GM19239 (cell line): ENCODE measurements at regions not wholly inside any gene's neighbourhood (a gene's known extent, or its start where the extent isn't known, plus 50 kb on each side); places are given as distances from the start of the nearest gene placed in this dataset.

Experiments used
- DNase-seq: peaks from one replicate; pipeline ENCODE4 v3.0.0; 2011; ENCODE audit warnings: low spot score; ENCODE audit not compliant: insufficient read length
- FAIRE-seq: peaks from 2 replicates; lab custom pipeline; 2011; peaks lifted over from hg19 to GRCh38; lab: Jason Lieb, UNC

DNA sequence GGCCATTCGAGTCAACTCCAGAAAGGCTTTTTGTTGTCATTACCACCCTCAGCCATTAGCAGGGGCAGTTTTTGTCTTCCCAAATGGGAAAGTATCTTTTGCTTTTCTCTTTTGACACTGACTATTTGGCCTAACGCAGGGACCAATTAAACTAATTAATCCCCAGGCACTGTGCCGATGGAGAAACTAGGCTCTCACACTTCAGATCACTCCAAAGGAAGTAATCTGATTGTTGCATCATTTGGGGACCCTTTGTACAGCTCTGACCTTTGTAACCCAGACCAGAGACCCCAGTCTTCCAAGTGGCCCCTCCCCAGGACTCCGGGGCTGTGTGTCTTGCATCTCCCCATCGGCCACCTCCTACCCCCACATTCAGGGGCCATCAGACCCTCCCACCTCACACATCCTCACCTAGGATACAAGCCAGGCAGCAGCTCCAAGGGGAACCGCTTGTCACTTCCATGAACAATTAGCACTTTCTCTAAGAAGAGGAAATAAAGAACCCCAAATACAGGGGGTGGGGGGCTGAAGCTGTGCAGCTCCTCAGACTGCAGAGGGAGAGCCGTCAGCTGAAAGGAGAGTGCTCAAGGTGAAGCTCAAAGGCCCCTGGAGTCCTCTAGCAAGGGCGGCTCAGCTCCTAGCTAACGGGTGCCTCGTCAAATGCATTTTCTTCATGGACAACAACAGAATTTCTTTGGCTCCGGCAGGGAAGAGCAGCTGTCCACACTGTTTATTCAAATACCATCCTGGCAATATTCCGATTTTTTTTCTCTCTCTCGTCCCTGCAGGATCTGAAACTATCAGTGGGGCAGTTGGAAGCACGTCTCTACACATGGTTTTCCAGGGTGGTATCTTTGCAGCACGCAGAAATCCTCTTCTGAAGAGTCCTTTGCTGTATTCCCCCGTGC is 64.3 kb upstream of the DIO3 start:
- DNase-seq (no peak), FAIRE-seq (no peak)

DNA sequence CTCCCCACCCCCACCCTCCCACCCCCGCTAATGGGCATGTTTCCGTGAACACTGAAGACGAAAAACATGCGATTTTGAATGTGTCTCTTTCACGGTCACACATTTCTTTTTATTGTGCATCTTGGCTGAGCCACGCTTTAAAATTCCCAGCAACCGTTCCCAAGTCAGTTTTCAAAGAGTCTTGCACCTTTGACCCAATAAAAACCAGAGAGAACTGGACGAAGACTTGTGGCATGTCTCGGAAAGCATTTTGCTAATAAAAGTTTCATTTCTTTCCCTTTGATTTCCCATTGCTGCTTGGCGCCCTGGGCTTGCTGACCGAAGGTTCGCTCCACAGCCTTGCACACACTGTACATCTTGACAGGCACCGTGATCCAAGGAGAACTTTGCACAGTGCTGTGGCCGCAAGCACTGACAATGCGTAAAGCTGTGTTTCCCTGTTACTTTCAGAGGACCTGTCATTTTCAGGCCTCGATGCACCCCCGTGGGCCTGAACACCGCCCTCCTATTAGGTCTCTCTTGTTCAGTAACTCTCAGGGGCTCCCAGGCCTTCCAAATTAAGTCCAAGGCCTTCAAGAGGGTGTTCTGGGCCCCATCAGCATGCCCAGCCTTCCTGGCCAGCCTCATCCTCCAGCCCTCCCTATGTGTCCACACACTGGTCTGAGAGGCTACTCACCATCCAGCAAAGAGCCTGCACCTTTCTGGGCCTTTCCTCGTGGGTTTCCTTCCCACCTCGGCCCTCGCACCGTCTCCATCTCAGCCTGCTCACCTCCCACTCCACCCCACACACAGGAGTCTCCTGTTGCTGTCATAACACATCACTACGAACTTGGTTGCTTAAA is 63.4 kb upstream of the DIO3 start:
- FAIRE-seq, result no peak
- no peak for DNase-seq

DNA sequence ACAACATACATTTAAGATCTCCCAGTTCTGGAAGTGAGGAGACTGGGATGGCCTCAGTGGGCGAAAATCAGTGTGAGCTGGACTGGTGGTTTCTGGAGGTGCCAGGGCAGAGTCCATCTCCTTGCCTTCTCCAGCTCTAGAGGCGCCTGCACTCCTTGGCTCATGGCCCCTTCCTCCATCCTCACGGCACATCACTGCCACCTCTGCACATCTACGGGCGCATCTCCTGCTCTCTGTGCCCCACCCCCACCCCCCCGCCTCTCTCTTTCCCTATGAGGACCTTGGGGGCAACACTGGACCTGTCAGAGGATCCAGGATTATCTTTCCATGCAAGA is 62.8 kb upstream of the DIO3 start:
- FAIRE-seq (no peak), DNase-seq (no peak)

DNA sequence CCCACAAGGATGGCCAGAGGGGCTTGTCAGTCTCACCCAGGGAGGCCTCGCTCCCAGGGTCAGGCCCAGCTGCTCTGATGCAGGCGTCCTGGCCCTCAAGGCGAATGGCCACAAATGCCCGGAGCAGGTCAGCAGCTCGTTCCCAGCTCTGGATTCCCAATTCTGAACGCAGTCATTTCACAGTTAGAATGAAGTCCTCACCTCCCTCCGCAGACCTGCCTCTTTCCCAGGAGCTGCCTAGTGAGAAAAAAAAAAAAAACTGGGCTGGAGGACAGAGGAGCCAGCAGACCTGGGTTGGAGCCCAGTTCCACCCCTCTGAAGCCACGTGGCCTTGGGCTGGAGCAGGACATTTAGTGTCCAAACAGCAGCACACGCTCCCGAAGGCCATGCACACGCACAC is 62.2 kb upstream of the DIO3 start:
- no peak for DNase-seq
- FAIRE-seq, result no peak

DNA sequence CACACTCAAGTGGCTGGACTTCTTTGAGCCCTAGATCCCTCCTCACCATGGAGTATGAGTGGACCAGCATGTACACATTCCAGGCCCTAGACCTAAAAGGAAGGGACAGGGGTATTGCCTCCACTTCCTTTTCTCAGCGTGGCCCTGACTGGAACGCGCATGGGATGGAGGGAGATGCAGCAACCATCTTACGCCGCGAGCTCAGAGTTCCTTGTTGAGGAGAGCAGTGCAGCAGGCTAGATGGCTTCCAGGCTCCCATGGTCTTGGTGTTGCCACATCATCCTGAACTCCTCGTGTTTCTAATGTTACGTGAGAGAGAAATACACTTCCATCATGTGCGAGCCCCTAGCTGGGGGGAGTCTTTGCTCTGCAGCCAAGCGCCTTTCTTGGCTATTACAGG is 61.8 kb upstream of the DIO3 start:
- no peak for DNase-seq
- no peak for FAIRE-seq

DNA sequence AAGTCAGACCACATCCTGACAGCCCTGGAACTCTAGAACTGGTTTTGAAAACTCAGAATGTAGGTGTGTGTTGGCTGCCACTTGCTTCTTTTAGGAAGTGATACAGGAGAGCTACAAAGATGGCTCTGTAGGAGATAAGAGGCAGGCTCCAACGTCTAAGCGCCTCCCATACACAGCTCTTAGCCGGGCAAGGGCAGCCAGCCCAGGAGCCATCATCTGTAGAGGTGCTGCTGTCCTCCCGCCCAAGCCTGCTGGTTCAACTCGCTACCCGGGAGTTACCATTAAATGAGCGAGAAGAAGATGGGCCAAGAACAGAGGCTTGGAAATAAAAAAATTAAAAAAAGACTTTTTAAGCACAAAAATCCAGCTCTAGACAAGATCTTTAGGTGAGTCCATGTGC is 61.2 kb upstream of the DIO3 start:
- no peak for DNase-seq
- no peak for FAIRE-seq

DNA sequence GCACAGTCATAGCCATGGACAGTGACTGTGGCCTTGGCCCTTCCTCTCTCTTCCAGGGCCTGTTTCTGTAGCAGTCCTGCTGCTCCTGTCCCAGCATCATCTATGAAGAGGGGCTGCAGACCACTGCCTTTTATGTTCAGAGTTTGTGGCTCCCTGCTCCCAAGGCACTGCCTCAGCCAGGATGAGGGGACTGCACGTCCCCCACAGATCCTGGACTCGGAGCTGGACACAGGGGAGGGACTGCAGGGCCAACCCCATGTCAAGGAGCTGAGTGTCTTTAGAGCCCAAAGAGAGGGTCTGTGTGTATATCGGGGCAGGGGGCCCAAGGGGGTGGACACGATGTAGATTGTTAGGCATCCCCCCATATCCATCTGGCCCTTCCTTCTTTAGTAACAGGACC is 60.6 kb upstream of the DIO3 start:
- FAIRE-seq, result no peak
- no peak for DNase-seq

DNA sequence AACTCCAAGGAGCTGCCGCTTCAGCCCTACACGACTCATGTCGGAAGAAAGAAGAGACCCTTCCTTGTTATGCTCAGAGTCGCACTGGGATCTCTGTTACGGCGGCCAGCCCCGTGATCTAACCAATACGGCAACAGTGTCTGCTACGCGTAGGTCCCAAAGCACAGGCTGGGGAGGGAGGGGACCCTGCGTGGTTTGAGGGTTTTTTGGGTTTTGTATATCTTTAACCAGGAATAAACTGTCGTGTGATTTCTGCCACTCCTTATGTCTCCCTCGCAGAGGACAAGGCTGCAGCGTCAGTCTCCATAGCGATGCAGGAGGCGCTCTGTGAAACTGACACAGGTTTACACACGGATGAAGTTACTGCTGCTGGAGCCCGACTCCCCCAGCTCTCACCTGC is 60.0 kb upstream of the DIO3 start:
- DNase-seq, result no peak
- no peak for FAIRE-seq

DNA sequence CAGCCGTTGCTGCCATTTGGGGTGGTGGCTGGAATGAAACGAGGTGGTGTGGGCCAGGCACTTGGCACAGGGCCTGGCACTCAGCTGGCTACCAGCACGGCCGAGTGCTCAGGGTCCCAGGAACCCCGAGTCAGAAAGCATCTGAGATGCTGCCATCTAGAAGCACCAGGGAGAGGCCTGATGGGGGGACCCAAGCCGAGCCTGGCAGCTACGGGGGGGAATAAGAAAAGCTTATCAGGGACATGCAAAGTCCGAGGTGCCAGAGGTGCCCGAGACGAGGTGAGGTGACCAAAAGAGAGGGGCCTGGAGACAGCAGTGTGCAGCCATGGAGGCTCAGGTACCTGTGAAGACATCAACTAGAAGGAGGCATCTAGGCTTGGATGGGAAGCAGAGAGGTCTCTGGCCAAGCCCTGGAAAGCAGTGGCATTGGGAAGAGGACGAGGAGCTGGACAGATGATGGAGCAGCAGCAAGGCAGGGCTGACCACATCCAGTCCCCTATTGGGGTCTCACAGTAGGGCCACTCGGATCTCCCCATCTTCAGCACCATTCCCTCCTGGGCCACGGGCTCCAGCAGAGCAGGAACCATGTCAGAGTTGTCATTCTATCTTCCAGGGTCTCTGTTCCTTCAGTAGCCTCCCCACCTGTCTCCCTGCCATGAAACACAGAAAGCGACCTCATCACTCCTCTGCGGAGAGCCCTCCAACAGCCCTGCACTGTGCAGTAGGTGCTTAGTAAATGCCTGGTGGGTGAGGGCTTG is 59.3 kb upstream of the DIO3 start:
- no peak for FAIRE-seq
- no peak for DNase-seq

DNA sequence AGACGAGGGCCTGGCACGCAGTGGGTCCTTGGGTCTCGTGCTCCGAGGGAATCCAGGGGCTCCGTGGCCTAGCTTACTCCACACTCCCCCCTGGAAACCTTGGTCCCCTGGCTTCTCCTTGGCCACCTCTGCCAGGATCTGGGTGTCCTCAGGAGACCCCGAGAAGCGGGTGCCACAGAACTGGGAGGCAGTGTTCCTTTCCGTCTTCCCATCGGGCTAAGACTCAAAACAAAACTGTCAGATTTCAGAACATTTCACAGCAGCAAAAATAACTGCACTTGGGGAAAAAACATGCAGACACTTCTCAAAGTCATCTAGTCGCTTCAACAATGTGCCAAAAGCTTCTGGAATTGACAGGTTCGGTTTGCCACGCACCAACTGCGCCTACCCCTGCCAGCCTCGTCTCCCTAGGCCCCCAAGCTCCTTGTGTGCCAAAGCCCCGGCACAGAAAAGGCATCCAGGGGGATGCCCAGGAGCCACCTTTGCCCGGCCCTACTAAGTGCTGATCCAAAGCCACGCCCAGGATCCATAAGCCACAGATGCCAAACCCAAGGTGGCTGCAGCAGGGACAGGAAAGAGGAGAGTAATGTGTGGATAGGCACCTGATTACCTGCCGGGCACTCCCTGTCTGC is 58.4 kb upstream of the DIO3 start:
- FAIRE-seq (no peak), DNase-seq (no peak)

DNA sequence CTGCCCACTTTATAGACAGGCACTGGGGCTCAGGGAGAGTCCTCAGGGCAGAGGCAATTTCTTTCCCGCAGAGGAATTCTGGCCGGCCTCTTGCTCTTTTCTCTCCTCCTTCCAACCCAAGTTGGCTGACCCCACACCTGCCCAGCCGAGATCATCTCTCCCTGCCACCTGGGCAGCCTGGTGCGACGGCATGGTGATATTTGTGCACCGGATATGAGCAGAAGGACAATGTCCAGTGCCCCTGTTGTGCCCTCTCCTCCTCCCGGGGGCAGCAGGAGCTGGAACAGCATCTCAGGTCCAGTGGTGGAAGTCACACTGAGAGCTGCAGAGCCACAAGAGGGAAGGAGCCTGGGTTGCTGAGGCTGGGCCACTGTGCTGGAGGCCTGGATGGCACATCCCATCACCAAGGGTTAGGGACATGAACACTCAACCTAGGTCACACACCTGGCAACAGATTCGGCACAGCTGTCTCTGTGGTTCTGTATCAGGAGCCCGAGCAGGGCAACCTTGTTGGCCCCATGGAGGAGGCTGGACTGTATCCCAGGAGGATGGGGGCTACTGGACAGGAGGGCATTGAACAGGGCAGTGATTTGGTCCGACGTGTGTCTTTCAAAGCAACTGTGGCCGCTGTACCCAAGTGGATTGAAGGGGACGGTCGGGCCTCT is 57.7 kb upstream of the DIO3 start:
- FAIRE-seq, result no peak
- no peak for DNase-seq

DNA sequence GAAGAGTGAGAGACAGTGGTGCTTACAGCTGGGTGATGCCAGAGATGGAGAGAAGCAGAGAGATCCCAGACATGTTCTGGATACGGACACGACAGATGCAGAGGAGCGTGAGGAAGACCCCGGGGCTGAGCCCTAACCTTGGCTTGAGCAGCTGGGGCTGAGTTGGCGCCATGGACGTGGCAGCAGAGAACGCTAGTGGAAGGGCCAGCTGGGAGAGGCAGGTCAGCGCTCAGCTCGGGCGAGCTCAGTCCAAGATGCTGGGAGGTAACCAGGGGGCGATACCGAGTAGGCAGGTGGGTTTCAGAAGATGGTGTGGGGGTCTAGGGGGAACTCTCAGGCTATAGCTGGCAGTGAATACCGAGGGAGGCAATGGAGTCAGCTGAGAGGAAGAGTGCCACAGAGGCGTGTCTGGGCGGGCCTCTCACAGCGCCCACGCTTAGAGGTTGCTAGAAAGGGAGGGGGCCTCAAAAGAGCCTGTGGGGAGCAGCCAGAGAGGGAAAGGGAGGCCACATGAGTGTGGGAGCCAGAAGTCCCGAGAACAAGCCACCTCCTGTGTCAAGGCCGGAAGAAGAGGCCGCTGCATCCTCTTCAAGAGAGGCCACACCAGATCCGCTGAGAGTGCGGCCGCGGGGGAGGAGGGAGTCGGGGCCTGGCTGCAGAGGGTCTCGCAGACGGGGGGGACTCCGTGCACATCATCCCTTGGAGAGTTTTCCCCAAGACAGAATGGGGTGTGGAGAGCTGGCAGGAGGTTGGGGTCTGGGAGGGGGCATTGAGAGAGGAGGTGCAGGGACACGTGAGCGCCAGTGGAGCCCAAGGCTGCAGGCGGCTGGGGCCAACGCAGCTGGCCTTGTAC is 57.0 kb upstream of the DIO3 start:
- FAIRE-seq, result no peak
- DNase-seq, result no peak

DNA sequence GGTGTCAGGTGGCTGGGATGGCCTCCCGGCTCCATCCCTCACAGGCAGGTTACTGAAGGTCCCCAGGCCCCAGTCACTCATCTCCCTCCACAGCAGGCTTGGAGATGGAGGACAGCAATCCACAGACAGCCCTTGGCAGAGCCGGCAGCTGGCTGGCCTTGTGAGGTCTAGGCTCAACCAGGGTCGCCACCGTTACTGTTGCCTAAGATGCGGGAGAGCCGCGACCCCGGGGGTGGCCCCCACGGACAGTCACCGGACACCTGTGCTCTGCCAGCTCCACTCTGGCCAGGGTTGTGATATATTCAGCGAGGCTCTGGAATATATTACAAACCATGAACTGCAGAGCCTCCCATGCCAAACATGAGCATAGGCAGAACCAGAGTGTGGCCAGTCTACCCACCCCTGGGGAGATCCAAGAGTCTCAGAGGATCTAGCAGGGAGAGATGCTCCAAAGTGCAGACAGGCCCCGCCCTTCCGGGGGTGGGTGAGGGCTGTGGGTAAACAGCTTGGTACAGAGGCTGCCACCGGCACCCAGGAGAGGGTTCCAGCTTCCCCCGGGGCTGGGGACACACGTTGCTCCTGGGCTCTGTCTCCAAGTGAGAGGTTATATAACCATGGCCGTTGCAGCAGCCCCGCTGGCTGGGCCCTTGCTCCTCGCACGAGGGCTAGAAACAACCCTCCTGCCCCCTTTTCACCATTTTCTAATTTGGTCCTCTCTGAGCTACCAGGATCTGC is 55.9 kb upstream of the DIO3 start:
- DNase-seq (no peak), FAIRE-seq (no peak)

DNA sequence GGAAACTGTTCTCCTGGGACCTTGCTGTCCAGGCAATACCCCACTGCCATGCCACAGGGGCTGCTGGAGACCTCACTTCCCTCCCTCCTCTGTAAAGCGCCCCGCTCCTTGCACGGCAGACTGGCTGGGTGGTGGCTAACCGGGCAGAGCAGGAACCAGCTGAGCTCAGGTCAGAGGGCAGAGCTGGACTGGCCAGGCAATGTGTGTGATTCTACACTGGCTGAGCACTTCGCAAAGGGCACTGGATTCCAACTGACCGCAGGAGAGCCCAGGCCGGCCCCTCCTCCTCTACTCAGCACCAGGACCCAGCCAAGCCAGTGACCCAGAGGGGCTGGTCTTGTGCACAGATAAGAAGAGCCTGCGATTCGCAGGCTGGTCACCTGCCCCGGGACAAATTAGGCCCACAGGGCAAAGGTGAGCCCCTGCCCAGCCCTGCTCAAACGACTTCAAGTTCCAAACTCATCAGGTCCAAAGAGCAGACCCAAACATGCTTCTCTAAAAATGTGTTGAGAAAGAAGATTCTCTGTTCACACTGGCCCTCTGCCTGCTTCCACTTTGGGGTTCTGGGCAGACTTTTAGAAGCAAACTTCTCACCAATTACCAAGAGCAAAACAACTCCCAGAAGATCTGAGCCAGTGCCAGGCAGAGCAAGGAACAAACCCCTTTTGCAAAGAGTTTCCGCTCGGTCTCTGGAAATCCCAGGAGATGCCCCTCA is 54.9 kb upstream of the DIO3 start:
- DNase-seq, result no peak
- no peak for FAIRE-seq

DNA sequence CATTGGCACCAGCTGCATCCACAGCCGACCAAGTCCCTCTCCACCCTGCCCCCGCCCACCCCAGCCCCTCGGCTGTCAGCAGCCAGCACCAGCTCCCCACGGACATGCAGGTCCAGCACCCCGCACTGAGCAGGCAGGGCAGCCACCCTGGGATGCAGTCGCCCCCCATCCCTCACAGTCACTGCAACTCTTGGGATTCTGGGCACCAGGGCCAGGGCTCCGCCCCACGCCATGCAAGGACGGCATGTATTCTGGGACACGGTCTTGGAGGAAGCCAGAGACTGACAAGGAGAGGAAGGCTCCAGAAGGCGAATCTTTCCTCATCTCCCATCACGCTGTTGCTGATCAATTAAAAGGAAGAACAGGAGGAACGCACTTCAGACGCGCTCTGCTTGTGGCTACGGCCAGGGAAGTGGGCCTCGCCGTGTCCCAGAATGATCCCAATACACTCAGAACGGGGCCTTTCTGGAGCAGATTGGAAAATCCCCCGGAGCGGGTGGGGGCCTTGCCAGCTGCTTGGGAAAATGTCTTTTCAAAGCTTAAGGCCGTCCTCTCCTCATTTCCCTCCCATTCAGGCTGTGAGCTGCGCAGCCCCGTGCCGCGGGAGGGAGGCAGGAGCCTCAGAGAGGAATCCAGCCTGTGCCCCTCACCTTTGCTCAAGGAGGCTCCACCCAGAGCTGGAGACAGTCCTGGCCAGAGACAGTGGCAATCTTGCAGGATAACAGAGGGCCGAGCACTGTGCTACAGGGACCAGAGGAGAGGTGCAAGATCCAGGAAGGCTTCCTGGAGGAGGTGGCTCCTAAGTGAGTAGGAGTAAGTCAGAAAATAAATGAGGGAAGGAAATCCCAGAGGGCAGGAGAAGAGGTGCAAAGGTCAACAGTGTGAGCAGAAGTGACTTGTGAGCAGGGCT is 54.1 kb upstream of the DIO3 start:
- FAIRE-seq (no peak), DNase-seq (no peak)

DNA sequence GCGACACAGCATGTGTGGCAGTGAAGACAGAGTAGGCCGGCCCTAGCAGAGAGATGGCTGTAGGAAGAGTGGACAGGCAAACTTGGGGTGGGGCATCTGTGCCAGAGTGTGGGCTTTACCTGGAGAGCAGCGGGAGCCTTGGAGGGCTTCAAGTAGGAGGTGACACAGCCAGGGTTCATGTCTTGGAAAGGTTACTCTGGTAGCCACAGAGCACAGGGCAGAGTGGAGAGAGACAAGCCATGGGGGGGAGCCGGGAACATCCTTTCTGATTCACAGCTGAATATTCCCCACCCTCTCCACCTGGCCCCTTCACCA is 53.5 kb upstream of the DIO3 start:
- DNase-seq (no peak), FAIRE-seq (no peak)
